Kidney (tissue), 13 donors: ENCODE measurements at regions not wholly inside any gene's neighbourhood (a gene's known extent, or its start where the extent isn't known, plus 50 kb on each side); places are given as distances from the start of the nearest gene placed in this dataset.

ENCODE experiments used
- DNase-seq, 5 donors: peaks; one replicate each; pipeline ENCODE4 v3.0.0-alpha.2; 2013 to 2020
- FAIRE-seq: peaks from 2 replicates; lab custom pipeline; 2012; peaks lifted over from hg19 to GRCh38; lab: Jason Lieb, UNC
- H3K27ac ChIP-seq, 2 donors: one replicate each; pipeline ENCODE4 v1.7.0; 2013; ENCODE audit warnings: low read depth in 2 of 2, low read length in 2 of 2, inconsistent platforms in 1 of 2
- H3K27me3 ChIP-seq: one replicate; pipeline ENCODE4 v1.7.1; 2013; ENCODE audit warnings: low read length, inconsistent platforms; ENCODE audit not compliant: control insufficient read depth, insufficient read depth
- H3K36me3 ChIP-seq, 3 donors: one replicate each; pipeline versions ENCODE4 v1.7.0 to v1.7.1; 2013; ENCODE audit warnings: low read length in 3 of 3, control low read depth in 1 of 3, inconsistent platforms in 1 of 3; ENCODE audit not compliant: insufficient read depth in 3 of 3, control insufficient read depth in 2 of 3
- H3K4me1 ChIP-seq, 3 donors: one replicate each; pipeline versions ENCODE4 v1.7.0 to v1.7.1; 2013; ENCODE audit warnings: low read length in 3 of 3, inconsistent platforms in 1 of 3, low read depth in 1 of 3; ENCODE audit not compliant: control insufficient read depth in 2 of 3, insufficient read depth in 2 of 3
- H3K4me3 ChIP-seq, 3 donors: one replicate each; pipeline versions ENCODE4 v1.7.0 to v1.8.1; 2013; ENCODE audit warnings: low read length in 3 of 3, control low read depth in 1 of 3, inconsistent platforms in 1 of 3
- H3K9ac ChIP-seq, 3 donors: one replicate each; pipeline versions ENCODE4 v1.7.0 to v1.7.1; 2013; ENCODE audit warnings: low read length in 3 of 3, control low read depth in 1 of 3, inconsistent platforms in 1 of 3
- H3K9me3 ChIP-seq, 3 donors: one replicate each; pipeline versions ENCODE4 v1.7.0 to v1.7.1; 2013; ENCODE audit warnings: low read length in 3 of 3, control low read depth in 1 of 3, inconsistent platforms in 1 of 3; ENCODE audit not compliant: control insufficient read depth in 2 of 3, insufficient read depth in 1 of 3
- CTCF ChIP-seq: IDR thresholded peaks from 3 replicates; pipeline ENCODE4 v1.5.1; 2012; ENCODE audit warnings: mild to moderate bottlenecking, moderate library complexity, borderline replicate concordance; ENCODE audit not compliant: insufficient read depth; ENCODE audit errors: extremely low read depth
- intact Hi-C: fragments of 100-400 bp; cut with DNase I; formaldehyde crosslinking; loops from one replicate; pipeline ENCODE4 v1.11.1; 2022
- donor health status: control.
- donor health status: control.
- donor health status: control.
- donor health status: control.
- donor health status: control.
- donor health status: DM: yes; HTN: yes; CAD: no.
- donor health status: Normal renal cell carcinoma (clear cell type).

DNA sequence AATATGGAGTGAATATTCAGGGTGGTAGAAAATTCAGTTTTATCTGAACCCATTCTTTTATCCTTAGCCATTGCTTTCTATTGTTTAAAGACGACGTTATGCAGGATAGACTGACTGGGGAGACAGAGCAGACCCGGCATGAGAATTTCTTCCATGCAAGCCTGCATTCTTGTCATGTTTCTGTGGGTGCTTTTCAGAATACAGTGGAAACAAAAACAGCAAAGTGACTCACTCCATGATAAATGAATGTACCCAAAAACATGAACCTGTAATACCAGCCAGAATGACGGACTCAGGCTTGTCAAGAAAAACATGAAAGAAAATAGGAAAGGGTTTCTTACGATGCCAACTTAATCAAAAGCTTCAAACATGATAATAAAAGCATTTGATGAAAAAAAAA is 924.0 kb downstream of the EFNB2 start:
- no peak for FAIRE-seq
- H3K9me3 ChIP-seq, result no peaks in the 10 kb centered on the region

GRCh38 chr13:105608104-105608503 is 927.4 kb downstream of the EFNB2 start:
- Histone ChIP-seq H3K9me3 (no peaks in the 10 kb centered on the region), H3K36me3 (no peaks in the 10 kb centered on the region), H3K27ac (no peak overlapping the region), H3K27me3 (no peaks in the 10 kb centered on the region), H3K9ac (no peak overlapping the region), H3K4me3 (no peak overlapping the region), H3K4me1 (no peaks in the 10 kb centered on the region)
- no peak for DNase-seq
- intact Hi-C loops, result no loop called here
- FAIRE-seq, result no peak
- TF ChIP-seq CTCF, result no peak

More for the DNA sequence above, 924.0 kb downstream of the EFNB2 start:
- Histone ChIP-seq H3K27ac (no peak overlapping the region), H3K27me3 (no peaks in the 10 kb centered on the region), H3K36me3 (no peaks in the 10 kb centered on the region), H3K4me3 (no peak overlapping the region), H3K9ac (no peak overlapping the region), H3K4me1 (no peaks in the 10 kb centered on the region)
- no peak for DNase-seq
- intact Hi-C loops, result no loop called here
- TF ChIP-seq CTCF, result no peak

DNA sequence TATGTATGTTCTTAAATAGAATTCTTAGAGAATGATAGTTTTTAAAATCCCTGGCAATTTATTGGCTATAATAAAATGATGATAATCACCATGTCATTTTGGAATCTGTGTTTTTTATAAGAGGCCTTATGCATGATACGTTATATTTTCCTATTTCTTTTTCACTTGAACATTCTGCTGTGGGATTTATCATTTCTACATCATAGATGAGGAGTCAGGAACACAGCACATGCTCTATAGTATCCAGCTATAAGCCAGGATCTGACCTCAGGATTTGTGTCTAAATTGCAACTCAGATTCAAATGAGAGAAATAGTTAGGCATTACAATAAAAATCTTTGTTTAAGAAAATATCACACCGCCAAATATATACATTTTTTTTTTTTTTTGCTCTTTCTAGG is 928.0 kb downstream of the EFNB2 start:
- no peak for FAIRE-seq
- intact Hi-C loops, result no loop called here
- no peak for TF ChIP-seq CTCF

DNA sequence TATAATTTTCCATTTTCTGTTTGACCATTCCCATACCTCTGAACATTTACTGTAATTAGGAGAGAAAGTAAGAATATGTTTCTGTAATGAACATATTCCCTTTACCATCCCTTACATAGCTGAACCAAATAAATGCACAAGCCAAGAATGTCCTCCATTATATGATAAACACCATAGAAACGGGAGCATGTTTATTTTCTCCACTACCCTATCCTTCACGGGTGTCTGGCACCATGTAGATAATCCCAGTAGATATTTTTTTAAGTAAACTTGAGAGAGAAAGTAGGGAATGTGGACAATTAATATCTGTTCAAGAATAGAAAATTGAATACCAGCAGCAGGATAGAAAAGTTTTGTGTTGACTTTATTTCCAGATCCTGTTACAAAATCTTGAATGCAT is 928.4 kb downstream of the EFNB2 start:
- no peaks in the 10 kb centered on the region for H3K36me3 ChIP-seq
- no peaks in the 10 kb centered on the region for H3K27me3 ChIP-seq
- H3K4me1 ChIP-seq, result no peaks in the 10 kb centered on the region
- H3K9me3 ChIP-seq, result no peaks in the 10 kb centered on the region
- no peak overlapping the region for H3K4me3 ChIP-seq
- no peak for FAIRE-seq
- intact Hi-C loops, result no loop called here
- DNase-seq, result no peak
- H3K27ac ChIP-seq, result no peak overlapping the region
- no peak overlapping the region for H3K9ac ChIP-seq
- TF ChIP-seq CTCF, result no peak

More for the DNA sequence above, 928.0 kb downstream of the EFNB2 start:
- Histone ChIP-seq H3K4me3 (no peak overlapping the region), H3K9ac (no peak overlapping the region), H3K36me3 (no peaks in the 10 kb centered on the region), H3K4me1 (no peaks in the 10 kb centered on the region), H3K27me3 (no peaks in the 10 kb centered on the region), H3K9me3 (no peaks in the 10 kb centered on the region), H3K27ac (no peak overlapping the region)
- no peak for DNase-seq
